CD4-positive, CD25-positive, alpha-beta regulatory T cell (primary cell): ENCODE measurements at regions not wholly inside any gene's neighbourhood (a gene's known extent, or its start where the extent isn't known, plus 50 kb on each side); places are given as distances from the start of the nearest gene placed in this dataset.

Experiments
- ATAC-seq, 2 donors: fragments of 150-1000 bp; cut with Tn5 transposase; one replicate each; pipeline ENCODE4 v1.10.0; 2021; ENCODE audit warnings: low read depth in 2 of 2, moderate number of reproducible peaks in 2 of 2, moderate library complexity in 1 of 2
- DNase-seq, 3 donors: peaks; one replicate each; pipeline versions ENCODE4 v3.0.0 to v3.0.0-alpha.2; 2012 to 2022; ENCODE audit warnings: mixed read lengths in 1 of 3
- H3K27ac ChIP-seq: one replicate; pipeline ENCODE4 v1.7.0; 2013; ENCODE audit warnings: mild to moderate bottlenecking, low read length; ENCODE audit not compliant: insufficient read depth, poor library complexity, severe bottlenecking
- H3K27me3 ChIP-seq: one replicate; pipeline ENCODE4 v1.7.0; 2013; ENCODE audit warnings: low read length; ENCODE audit not compliant: control insufficient read depth, insufficient read depth
- H3K36me3 ChIP-seq: one replicate; pipeline ENCODE4 v1.7.0; 2013; ENCODE audit warnings: mild to moderate bottlenecking, low read length, moderate library complexity; ENCODE audit not compliant: control insufficient read depth, insufficient read depth
- H3K4me1 ChIP-seq: 2 replicates; pipeline ENCODE4 v1.7.0; 2013; ENCODE audit warnings: mild to moderate bottlenecking, low read length; ENCODE audit not compliant: insufficient read depth, control insufficient read depth, poor library complexity, severe bottlenecking
- H3K4me3 ChIP-seq: one replicate; pipeline ENCODE4 v1.7.0; 2013; ENCODE audit warnings: low read depth, mild to moderate bottlenecking, low read length, moderate library complexity
- H3K9me3 ChIP-seq, 2 experiments: 1 replicate in 1 of 2; 2 replicates in 1 of 2; pipeline ENCODE4 v1.7.0; 2013; ENCODE audit warnings: low read length in 2 of 2, mild to moderate bottlenecking in 1 of 2, moderate library complexity in 1 of 2; ENCODE audit not compliant: control insufficient read depth in 2 of 2
- H3K27ac Mint-ChIP-seq, 3 donors: one replicate each; pipeline ENCODE4 v1.8.0; 2020 to 2022; ENCODE audit warnings: mild to moderate bottlenecking in 3 of 3, mixed read lengths in 3 of 3, moderate library complexity in 2 of 3
- H3K27me3 Mint-ChIP-seq: one replicate; pipeline ENCODE4 v1.8.0; 2022; ENCODE audit warnings: mild to moderate bottlenecking, mixed read lengths
- H3K36me3 Mint-ChIP-seq: one replicate; pipeline ENCODE4 v1.8.0; 2020; ENCODE audit warnings: mixed read lengths
- H3K4me1 Mint-ChIP-seq, 4 donors: one replicate each; pipeline ENCODE4 v1.8.0; 2020 to 2022; ENCODE audit warnings: mixed read lengths in 4 of 4, mild to moderate bottlenecking in 1 of 4
- H3K4me3 Mint-ChIP-seq, 4 donors: one replicate each; pipeline ENCODE4 v1.8.0; 2020 to 2022; ENCODE audit warnings: mild to moderate bottlenecking in 4 of 4, mixed read lengths in 4 of 4, moderate library complexity in 3 of 4
- H3K9me3 Mint-ChIP-seq, 7 donors: one replicate each; pipeline ENCODE4 v1.8.0; 2020 to 2022; ENCODE audit warnings: mixed read lengths in 7 of 7, mild to moderate bottlenecking in 3 of 7, moderate library complexity in 2 of 7

- no peaks in the 10 kb centered on the region for H3K9me3 ChIP-seq
- H3K4me1 ChIP-seq, result no peaks in the 10 kb centered on the region
- no peak overlapping the region for H3K27ac ChIP-seq
- Mint-ChIP-seq H3K27ac (no peak overlapping the region), H3K27me3 (no peaks in the 10 kb centered on the region), H3K36me3 (no peaks in the 10 kb centered on the region), H3K4me1 (no peaks in the 10 kb centered on the region), H3K4me3 (no peak overlapping the region), H3K9me3 (peaks cover 0 to 8% (median 0%) of the 10 kb centered on the region in 7 donors)
- no peak for ATAC-seq
- no peak for DNase-seq
- no peaks in the 10 kb centered on the region for H3K36me3 ChIP-seq
- no peak overlapping the region for H3K4me3 ChIP-seq
- no peaks in the 10 kb centered on the region for H3K27me3 ChIP-seq
Measured at GRCh38 chr7:34275624-34276023, 370.3 kb downstream of the BMPER start.

- ATAC-seq (no peak), DNase-seq (no peak)
- Mint-ChIP-seq H3K9me3 (peaks cover 0 to 8% (median 0%) of the 10 kb centered on the region in 7 donors), H3K36me3 (no peaks in the 10 kb centered on the region), H3K27me3 (no peaks in the 10 kb centered on the region), H3K4me1 (no peaks in the 10 kb centered on the region), H3K4me3 (no peak overlapping the region), H3K27ac (no peak overlapping the region)
- H3K4me3 ChIP-seq, result no peak overlapping the region
- H3K9me3 ChIP-seq, result no peaks in the 10 kb centered on the region
- no peaks in the 10 kb centered on the region for H3K27me3 ChIP-seq
- no peak overlapping the region for H3K27ac ChIP-seq
- H3K36me3 ChIP-seq, result no peaks in the 10 kb centered on the region
- no peaks in the 10 kb centered on the region for H3K4me1 ChIP-seq
Measured at GRCh38 chr7:34277016-34277802, 371.9 kb downstream of the BMPER start.

- no peaks in the 10 kb centered on the region for H3K27me3 ChIP-seq
- Mint-ChIP-seq H3K36me3 (no peaks in the 10 kb centered on the region), H3K27ac (no peak overlapping the region), H3K4me1 (no peaks in the 10 kb centered on the region), H3K27me3 (no peaks in the 10 kb centered on the region), H3K4me3 (no peak overlapping the region), H3K9me3 (peaks cover 0 to 8% (median 4%) of the 10 kb centered on the region in 7 donors)
- ATAC-seq (no peak), DNase-seq (no peak)
- H3K36me3 ChIP-seq, result no peaks in the 10 kb centered on the region
- no peak overlapping the region for H3K4me3 ChIP-seq
- H3K9me3 ChIP-seq, result no peaks in the 10 kb centered on the region
- no peaks in the 10 kb centered on the region for H3K4me1 ChIP-seq
- H3K27ac ChIP-seq, result no peak overlapping the region
Measured at GRCh38 chr7:34277803-34278199, 372.5 kb downstream of the BMPER start.

GRCh38 chr7:34281260-34281659 is 375.9 kb downstream of the BMPER start:
- Histone ChIP-seq H3K36me3 (no peaks in the 10 kb centered on the region), H3K4me1 (no peaks in the 10 kb centered on the region), H3K27me3 (no peaks in the 10 kb centered on the region), H3K4me3 (no peak overlapping the region), H3K9me3 (no peaks in the 10 kb centered on the region), H3K27ac (no peak overlapping the region)
- Mint-ChIP-seq H3K27ac (no peak overlapping the region), H3K4me1 (no peaks in the 10 kb centered on the region), H3K4me3 (no peak overlapping the region), H3K27me3 (no peaks in the 10 kb centered on the region), H3K36me3 (no peaks in the 10 kb centered on the region), H3K9me3 (peaks cover 0 to 6% (median 4%) of the 10 kb centered on the region in 7 donors)
- ATAC-seq (no peak), DNase-seq (no peak)

GRCh38 chr7:34282271-34282670 is 375.7 kb upstream of the NPSR1 start:
- Histone ChIP-seq H3K36me3 (no peaks in the 10 kb centered on the region), H3K4me3 (no peak overlapping the region), H3K4me1 (no peaks in the 10 kb centered on the region), H3K27ac (no peak overlapping the region), H3K9me3 (no peaks in the 10 kb centered on the region), H3K27me3 (no peaks in the 10 kb centered on the region)
- Mint-ChIP-seq H3K36me3 (no peaks in the 10 kb centered on the region), H3K4me1 (no peaks in the 10 kb centered on the region), H3K27me3 (no peaks in the 10 kb centered on the region), H3K27ac (no peak overlapping the region), H3K9me3 (peaks cover 0 to 6% (median 4%) of the 10 kb centered on the region in 7 donors), H3K4me3 (no peak overlapping the region)
- no peak for DNase-seq
- no peak for ATAC-seq

- ATAC-seq (no peak), DNase-seq (no peak)
- Histone ChIP-seq H3K9me3 (no peaks in the 10 kb centered on the region), H3K4me3 (no peak overlapping the region), H3K36me3 (no peaks in the 10 kb centered on the region), H3K27me3 (no peaks in the 10 kb centered on the region), H3K27ac (no peak overlapping the region), H3K4me1 (no peaks in the 10 kb centered on the region)
- peaks cover 0 to 8% (median 0%) of the 10 kb centered on the region in 7 donors for H3K9me3 Mint-ChIP-seq
- H3K27me3 Mint-ChIP-seq, result no peaks in the 10 kb centered on the region
- no peaks in the 10 kb centered on the region for H3K4me1 Mint-ChIP-seq
- no peaks in the 10 kb centered on the region for H3K36me3 Mint-ChIP-seq
- H3K4me3 Mint-ChIP-seq, result no peak overlapping the region
- no peak overlapping the region for H3K27ac Mint-ChIP-seq
Measured at GRCh38 chr7:34296663-34297062, 361.4 kb upstream of the NPSR1 start.

- Histone ChIP-seq H3K27me3 (no peaks in the 10 kb centered on the region), H3K4me1 (no peaks in the 10 kb centered on the region), H3K9me3 (no peaks in the 10 kb centered on the region), H3K36me3 (no peaks in the 10 kb centered on the region), H3K4me3 (no peak overlapping the region), H3K27ac (no peak overlapping the region)
- H3K27ac Mint-ChIP-seq, result no peak overlapping the region
- no peak for ATAC-seq
- H3K9me3 Mint-ChIP-seq, result peaks cover 0 to 8% (median 0%) of the 10 kb centered on the region in 7 donors
- no peaks in the 10 kb centered on the region for H3K4me1 Mint-ChIP-seq
- H3K36me3 Mint-ChIP-seq, result no peaks in the 10 kb centered on the region
- no peak for DNase-seq
- H3K27me3 Mint-ChIP-seq, result no peaks in the 10 kb centered on the region
- H3K4me3 Mint-ChIP-seq, result no peak overlapping the region
Measured at GRCh38 chr7:34298492-34299013, 359.5 kb upstream of the NPSR1 start.

GRCh38 chr7:34299066-34299465 is 359.0 kb upstream of the NPSR1 start:
- no peaks in the 10 kb centered on the region for H3K27me3 Mint-ChIP-seq
- H3K36me3 ChIP-seq, result no peaks in the 10 kb centered on the region
- no peak overlapping the region for H3K27ac ChIP-seq
- ATAC-seq (no peak), DNase-seq (no peak)
- H3K4me1 ChIP-seq, result no peaks in the 10 kb centered on the region
- H3K9me3 Mint-ChIP-seq, result peaks cover 0 to 8% (median 0%) of the 10 kb centered on the region in 7 donors
- H3K4me3 ChIP-seq, result no peak overlapping the region
- H3K4me1 Mint-ChIP-seq, result no peaks in the 10 kb centered on the region
- H3K36me3 Mint-ChIP-seq, result no peaks in the 10 kb centered on the region
- H3K4me3 Mint-ChIP-seq, result no peak overlapping the region
- no peaks in the 10 kb centered on the region for H3K9me3 ChIP-seq
- H3K27me3 ChIP-seq, result no peaks in the 10 kb centered on the region
- no peak overlapping the region for H3K27ac Mint-ChIP-seq
